Spleen (tissue), 7 donors: ENCODE measurements at regions not wholly inside any gene's neighbourhood (a gene's known extent, or its start where the extent isn't known, plus 50 kb on each side); places are given as distances from the start of the nearest gene placed in this dataset.

ENCODE experiments used
- POLR2A ChIP-seq, 3 donors: fragments of 450-650 bp; IDR thresholded peaks; one replicate each; pipeline ENCODE4 v1.5.1; 2017; ENCODE audit warnings: antibody characterized with exemption in 3 of 3, mild to moderate bottlenecking in 1 of 3
- POLR2AphosphoS5 ChIP-seq, 3 donors: sonication (generic); formaldehyde crosslinking; IDR thresholded peaks; one replicate each; pipeline ENCODE4 v1.5.1; 2017; ENCODE audit warnings: antibody characterized with exemption in 3 of 3
- TF ChIP-seq, protein P1 (sequence below), 11 experiments: fragments of 200-600 bp in 7 of 11; fragments of 450-650 bp in 4 of 11; sonication (generic) in 4 of 11; IDR thresholded peaks in 8 of 11; conservative IDR thresholded peaks in 3 of 11; 1 replicate in 7 of 11; 2 replicates in 4 of 11; pipeline versions ENCODE4 v1.4.0 to v1.8.0; 2016 to 2021; ENCODE audit warnings: antibody characterized with exemption in 11 of 11, inconsistent platforms in 4 of 11, mild to moderate bottlenecking in 1 of 11
- donor health status: DM: no; HTN: no; CAD: no; lungs with moderate emphysema.
- donor health status: DM: no; HTN: no; CAD: no.
- donor health status: DM: no; HTN: no; CAD: no.

DNA sequence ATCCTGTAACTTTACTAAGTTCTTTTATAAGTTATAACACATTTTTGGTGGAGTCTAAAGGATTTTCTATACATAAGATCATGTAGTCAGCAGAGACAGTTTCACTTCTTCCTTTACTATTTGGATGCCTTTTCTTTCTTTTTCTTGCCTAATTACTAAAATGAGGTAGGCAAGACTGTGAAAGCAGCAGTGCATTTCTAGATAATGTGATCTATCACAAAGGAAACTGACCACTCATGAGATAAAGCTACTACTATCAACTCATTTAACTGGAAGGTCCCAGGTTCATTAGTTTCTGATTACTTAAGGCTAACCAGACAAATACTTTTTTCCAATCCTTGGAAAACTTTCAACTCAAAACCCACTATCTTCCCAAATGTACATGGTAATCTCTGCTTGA lies 196.2 kb upstream of the E2F8 start:
- TF ChIP-seq POLR2A (IDR thresholded peaks at IDR 0.05), result no peak
- TF ChIP-seq POLR2AphosphoS5 (IDR thresholded peaks at IDR 0.05), result no peak
- TF ChIP-seq, protein P1, sequence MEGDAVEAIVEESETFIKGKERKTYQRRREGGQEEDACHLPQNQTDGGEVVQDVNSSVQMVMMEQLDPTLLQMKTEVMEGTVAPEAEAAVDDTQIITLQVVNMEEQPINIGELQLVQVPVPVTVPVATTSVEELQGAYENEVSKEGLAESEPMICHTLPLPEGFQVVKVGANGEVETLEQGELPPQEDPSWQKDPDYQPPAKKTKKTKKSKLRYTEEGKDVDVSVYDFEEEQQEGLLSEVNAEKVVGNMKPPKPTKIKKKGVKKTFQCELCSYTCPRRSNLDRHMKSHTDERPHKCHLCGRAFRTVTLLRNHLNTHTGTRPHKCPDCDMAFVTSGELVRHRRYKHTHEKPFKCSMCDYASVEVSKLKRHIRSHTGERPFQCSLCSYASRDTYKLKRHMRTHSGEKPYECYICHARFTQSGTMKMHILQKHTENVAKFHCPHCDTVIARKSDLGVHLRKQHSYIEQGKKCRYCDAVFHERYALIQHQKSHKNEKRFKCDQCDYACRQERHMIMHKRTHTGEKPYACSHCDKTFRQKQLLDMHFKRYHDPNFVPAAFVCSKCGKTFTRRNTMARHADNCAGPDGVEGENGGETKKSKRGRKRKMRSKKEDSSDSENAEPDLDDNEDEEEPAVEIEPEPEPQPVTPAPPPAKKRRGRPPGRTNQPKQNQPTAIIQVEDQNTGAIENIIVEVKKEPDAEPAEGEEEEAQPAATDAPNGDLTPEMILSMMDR (IDR thresholded peaks at IDR 0.05 in 8 of 11, conservative IDR thresholded peaks at IDR 0.05 in 3 of 11), result no peak
